ENCODE measurements at regions not wholly inside any gene's neighbourhood (a gene's known extent, or its start where the extent isn't known, plus 50 kb on each side); places are given as distances from the start of the nearest gene placed in this dataset.
"Not testable (repeated sequence)": the region's sequence is repeated elsewhere in the genome, so short reads cannot be mapped to it uniquely, and the experiment has no call there.

- H3K9ac ChIP-seq (replicated peaks; ENCODE audit: extremely low read depth, insufficient read depth, low read length); FAIRE-seq; H3K9me3 ChIP-seq (replicated peaks; ENCODE audit: control insufficient read depth, insufficient read depth, low read length); H3K27me3 ChIP-seq (ENCODE audit: control insufficient read depth in 2 of 2, insufficient read depth in 2 of 2, low read length in 2 of 2); H3K4me3 ChIP-seq (replicated peaks in 1 of 3; ENCODE audit: insufficient read depth in 1 of 3, low read depth in 1 of 3, low read length in 3 of 3); H2AFZ ChIP-seq (ENCODE audit: low read depth, low read length); intact Hi-C loops (cut with micrococcal nuclease); H3K9me1 ChIP-seq (replicated peaks; ENCODE audit: control insufficient read depth, extremely low read depth, insufficient read depth, low read length); DNase-seq (ENCODE audit: low read depth, low spot score); H3K4me2 ChIP-seq (ENCODE audit: insufficient read depth, low read length); H3K27ac ChIP-seq (ENCODE audit: insufficient read depth, low read depth, low read length); H3K4me1 ChIP-seq (ENCODE audit: control insufficient read depth, extremely low read depth, insufficient read depth, low read length); H4K20me1 ChIP-seq (replicated peaks; ENCODE audit: control insufficient read depth, extremely low read depth, insufficient read depth, low read length); dilution Hi-C loops (cut with MboI; ENCODE audit: extremely low pct_ligation_motif_present, low sequenced_read_pairs); H3K36me3 ChIP-seq (ENCODE audit: control insufficient read depth in 2 of 2, extremely low read depth in 1 of 2, insufficient read depth in 2 of 2, low read length in 2 of 2); CTCF ChIA-PET; H3K79me2 ChIP-seq (ENCODE audit: control insufficient read depth, insufficient read depth, low read length); BruUV-seq (replicated peaks); POLR2A ChIA-PET: not testable (repeated sequence)
These were observed 188.7 kb downstream of the HACE1 start for GRCh38 chr6:104670834-104671590.

GRCh38 chr6:104669483-104669882 lies 190.2 kb downstream of the HACE1 start:
- no peaks in the 10 kb centered on the region for H4K20me1 ChIP-seq (replicated peaks; ENCODE audit: control insufficient read depth, extremely low read depth, insufficient read depth, low read length)
- dilution Hi-C loops (cut with MboI; ENCODE audit: extremely low pct_ligation_motif_present, low sequenced_read_pairs) (no loop called here), intact Hi-C loops (cut with micrococcal nuclease) (no loop called here)
- ChIA-PET POLR2A (no interaction called here), CTCF (no interaction called here)
- H3K9me3 ChIP-seq (replicated peaks; ENCODE audit: control insufficient read depth, insufficient read depth, low read length): no peaks in the 10 kb centered on the region
- H3K27me3 ChIP-seq (ENCODE audit: control insufficient read depth in 2 of 2, insufficient read depth in 2 of 2, low read length in 2 of 2): no peaks in the 10 kb centered on the region
- no peak overlapping the region for H3K4me2 ChIP-seq (ENCODE audit: insufficient read depth, low read length)
- no peak overlapping the region for H3K9ac ChIP-seq (replicated peaks; ENCODE audit: extremely low read depth, insufficient read depth, low read length)
- H3K36me3 ChIP-seq (ENCODE audit: control insufficient read depth in 2 of 2, extremely low read depth in 1 of 2, insufficient read depth in 2 of 2, low read length in 2 of 2): no peaks in the 10 kb centered on the region
- no peak for FAIRE-seq
- no peak overlapping the region for H3K4me3 ChIP-seq (replicated peaks in 1 of 3; ENCODE audit: insufficient read depth in 1 of 3, low read depth in 1 of 3, low read length in 3 of 3)
- no peak overlapping the region for H3K27ac ChIP-seq (ENCODE audit: insufficient read depth, low read depth, low read length)
- no TSS peak for BruUV-seq (replicated peaks)
- H3K4me1 ChIP-seq (ENCODE audit: control insufficient read depth, extremely low read depth, insufficient read depth, low read length): no peaks in the 10 kb centered on the region
- no peak overlapping the region for H2AFZ ChIP-seq (ENCODE audit: low read depth, low read length)
- no peaks in the 10 kb centered on the region for H3K9me1 ChIP-seq (replicated peaks; ENCODE audit: control insufficient read depth, extremely low read depth, insufficient read depth, low read length)
- DNase-seq (ENCODE audit: low read depth, low spot score): no peak
- TF ChIP-seq, protein P1, sequence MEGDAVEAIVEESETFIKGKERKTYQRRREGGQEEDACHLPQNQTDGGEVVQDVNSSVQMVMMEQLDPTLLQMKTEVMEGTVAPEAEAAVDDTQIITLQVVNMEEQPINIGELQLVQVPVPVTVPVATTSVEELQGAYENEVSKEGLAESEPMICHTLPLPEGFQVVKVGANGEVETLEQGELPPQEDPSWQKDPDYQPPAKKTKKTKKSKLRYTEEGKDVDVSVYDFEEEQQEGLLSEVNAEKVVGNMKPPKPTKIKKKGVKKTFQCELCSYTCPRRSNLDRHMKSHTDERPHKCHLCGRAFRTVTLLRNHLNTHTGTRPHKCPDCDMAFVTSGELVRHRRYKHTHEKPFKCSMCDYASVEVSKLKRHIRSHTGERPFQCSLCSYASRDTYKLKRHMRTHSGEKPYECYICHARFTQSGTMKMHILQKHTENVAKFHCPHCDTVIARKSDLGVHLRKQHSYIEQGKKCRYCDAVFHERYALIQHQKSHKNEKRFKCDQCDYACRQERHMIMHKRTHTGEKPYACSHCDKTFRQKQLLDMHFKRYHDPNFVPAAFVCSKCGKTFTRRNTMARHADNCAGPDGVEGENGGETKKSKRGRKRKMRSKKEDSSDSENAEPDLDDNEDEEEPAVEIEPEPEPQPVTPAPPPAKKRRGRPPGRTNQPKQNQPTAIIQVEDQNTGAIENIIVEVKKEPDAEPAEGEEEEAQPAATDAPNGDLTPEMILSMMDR (IDR thresholded peaks at IDR 0.05; ENCODE audit: extremely low read depth in 1 of 2, insufficient read depth in 1 of 2, low read depth in 1 of 2, low read length in 2 of 2): no peak
- TF ChIP-seq EZH2 (IDR thresholded peaks at IDR 0.05; ENCODE audit: borderline replicate concordance, low read depth, low read length, severe bottlenecking): no peak
- TF ChIP-seq GATA2 (IDR thresholded peaks at IDR 0.05; ENCODE audit: insufficient read depth, insufficient read length, low read depth, low read length): no peak
- no peak for TF ChIP-seq POLR2AphosphoS5 (IDR thresholded peaks at IDR 0.05; ENCODE audit: insufficient read depth, low read depth, low read length)
- TF ChIP-seq JUN (IDR thresholded peaks at IDR 0.05; ENCODE audit: borderline replicate concordance, insufficient read depth, insufficient read length, low read depth): no peak
- no peak for TF ChIP-seq MYC (IDR thresholded peaks at IDR 0.05; ENCODE audit: low read depth, low read length)
- TF ChIP-seq, protein P2, sequence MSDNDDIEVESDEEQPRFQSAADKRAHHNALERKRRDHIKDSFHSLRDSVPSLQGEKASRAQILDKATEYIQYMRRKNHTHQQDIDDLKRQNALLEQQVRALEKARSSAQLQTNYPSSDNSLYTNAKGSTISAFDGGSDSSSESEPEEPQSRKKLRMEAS (IDR thresholded peaks at IDR 0.05; ENCODE audit: insufficient read depth, insufficient read length): no peak
- no peak for TF ChIP-seq FOS (IDR thresholded peaks at IDR 0.05; ENCODE audit: borderline replicate concordance, insufficient read depth, low read length)
- TF ChIP-seq POLR2A (IDR thresholded peaks at IDR 0.05; ENCODE audit: low read depth, low read length): no peak
- no peaks in the 10 kb centered on the region for H3K79me2 ChIP-seq (ENCODE audit: control insufficient read depth, insufficient read depth, low read length)

Data from endothelial cell of umbilical vein (primary cell).